NCI-H446 treated with DMSO at 0.1 percent for 48 hours (cell line): ENCODE measurements at regions not wholly inside any gene's neighbourhood (a gene's known extent, or its start where the extent isn't known, plus 50 kb on each side); places are given as distances from the start of the nearest gene placed in this dataset.

ENCODE experiments used
- DNase-seq: peaks from one replicate; lab custom pipeline; 2025; lab: John Stamatoyannopoulos, UW

DNA sequence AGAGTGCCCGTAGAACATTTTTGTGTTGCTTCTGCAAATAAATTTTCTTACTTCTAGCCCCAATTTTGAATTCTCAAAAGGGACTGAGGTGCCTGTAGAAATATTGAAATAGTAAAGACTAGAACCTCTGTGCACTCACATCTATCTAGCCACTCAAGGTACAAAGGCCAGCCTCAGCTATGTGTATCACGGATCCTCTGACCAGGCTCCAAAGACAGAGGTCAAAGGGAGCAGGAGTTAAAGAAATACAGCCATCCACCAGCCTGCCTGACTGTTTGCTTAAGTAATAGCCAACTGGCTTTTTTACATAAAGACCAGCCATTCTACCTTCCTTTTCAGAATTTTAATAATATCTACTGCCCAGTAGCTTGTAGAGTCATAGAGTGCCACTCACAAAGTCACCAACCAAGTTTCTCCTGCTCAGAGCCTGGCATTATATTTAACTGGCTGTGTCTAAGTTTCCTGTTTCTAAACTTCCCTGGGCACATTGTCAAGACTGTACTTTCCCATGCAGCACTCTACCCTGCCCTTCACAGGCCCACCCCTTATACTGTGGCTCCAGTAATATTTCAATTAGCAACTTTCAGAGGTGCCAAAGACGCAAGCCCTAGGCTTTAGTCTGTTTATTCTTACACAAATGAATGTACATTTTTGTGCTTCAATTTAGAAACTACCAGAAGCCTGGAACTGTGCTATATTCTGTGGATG, 338.3 kb upstream of the NT5C1B start:
- no peak for DNase-seq

DNA sequence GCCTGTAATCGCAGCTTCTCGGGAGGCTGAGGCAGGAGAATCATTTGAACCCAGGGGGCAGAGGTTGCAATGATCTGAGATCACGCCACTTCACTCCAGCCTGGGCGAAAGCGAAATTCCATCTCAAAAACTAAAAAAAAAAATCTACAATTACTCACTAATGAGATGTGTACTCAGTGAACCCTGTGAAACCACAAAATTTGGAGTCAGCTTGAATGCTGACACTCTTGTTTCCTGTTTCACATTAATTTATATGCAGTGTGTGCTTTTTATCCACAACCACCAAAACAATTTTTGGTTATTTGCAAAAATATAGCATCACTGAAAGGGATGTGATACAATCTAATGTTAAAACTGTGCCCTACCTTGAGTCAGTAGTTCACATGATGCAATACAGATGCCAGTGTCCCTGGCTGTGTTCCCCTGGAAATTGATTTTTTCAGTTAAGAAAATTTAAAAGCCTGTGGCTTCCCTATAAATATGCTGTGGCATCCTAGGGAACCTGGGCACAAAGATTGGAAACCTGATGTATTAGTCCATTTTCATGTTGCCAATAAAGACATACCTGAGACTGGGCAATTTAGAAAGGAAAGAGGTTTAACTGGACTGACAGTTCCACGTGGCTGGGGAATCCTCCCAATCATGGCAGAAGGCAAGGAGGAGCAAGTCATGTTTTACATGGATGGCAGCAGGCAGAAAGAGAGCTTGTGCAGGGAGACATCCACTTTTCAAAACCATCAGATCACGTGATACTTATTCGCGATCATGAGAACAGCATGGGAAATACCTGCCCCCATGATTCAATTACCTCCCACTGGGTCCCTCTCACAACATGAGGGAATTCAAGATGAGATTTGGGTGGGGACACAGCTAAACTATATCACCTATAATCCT, 337.5 kb upstream of the NT5C1B start:
- no peak for DNase-seq

DNA sequence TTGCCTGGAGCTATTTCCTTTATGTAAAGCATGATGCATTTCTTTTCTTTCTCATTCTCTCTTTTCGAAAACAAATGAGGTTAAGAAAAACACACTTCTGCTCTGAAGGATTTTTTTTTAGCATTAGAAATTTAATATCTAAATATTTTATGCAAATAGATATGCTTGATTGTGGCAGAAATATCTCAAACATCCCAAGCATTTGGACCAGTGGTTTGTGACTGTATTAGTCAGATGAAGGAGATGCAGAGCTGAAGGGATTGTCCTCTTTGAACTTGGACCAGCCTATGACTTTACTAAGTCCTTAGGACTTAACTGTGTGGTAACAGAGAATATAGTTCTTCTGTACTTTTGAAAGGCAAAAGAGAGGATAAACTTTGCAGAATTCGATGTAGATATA, 335.9 kb upstream of the NT5C1B start:
- DNase-seq = no peak

DNA sequence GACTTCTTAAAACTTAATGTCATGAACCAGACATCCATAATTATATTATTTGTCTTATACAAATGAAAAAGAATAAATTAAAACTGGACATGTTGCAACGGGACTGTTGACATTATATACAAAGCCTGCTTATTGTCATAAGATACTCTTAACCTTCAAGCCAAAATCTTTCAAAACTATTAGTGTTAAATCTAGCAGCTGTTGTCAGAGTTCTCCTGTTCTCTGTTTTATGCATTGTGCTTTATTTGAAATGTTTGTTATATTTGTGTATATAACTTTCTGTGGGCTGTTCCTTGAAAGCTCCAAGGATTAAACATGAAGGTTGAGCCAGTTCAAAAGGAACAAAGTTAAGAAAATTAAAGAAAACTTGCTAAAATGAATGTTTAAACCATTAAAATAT, 335.5 kb upstream of the NT5C1B start:
- no peak for DNase-seq

DNA sequence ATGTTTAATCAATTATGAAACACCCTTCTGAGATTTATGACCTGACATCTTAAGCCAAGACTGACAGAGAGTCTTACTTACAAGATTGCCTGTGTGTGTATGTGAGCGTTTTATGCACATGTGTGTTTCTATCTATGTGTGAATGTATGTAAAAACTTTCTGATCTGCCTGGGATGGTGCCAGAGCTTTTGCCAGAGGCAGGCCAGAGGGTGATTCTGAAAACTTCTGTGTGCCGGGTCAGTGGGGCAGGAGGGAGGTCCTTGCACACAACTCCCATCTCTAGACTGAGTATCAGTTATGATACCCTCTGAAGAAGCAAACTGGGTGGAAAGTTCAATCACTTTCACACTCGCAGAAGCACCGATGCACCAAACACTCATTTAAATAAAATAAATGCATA, 335.0 kb upstream of the NT5C1B start:
- DNase-seq = no peak

DNA sequence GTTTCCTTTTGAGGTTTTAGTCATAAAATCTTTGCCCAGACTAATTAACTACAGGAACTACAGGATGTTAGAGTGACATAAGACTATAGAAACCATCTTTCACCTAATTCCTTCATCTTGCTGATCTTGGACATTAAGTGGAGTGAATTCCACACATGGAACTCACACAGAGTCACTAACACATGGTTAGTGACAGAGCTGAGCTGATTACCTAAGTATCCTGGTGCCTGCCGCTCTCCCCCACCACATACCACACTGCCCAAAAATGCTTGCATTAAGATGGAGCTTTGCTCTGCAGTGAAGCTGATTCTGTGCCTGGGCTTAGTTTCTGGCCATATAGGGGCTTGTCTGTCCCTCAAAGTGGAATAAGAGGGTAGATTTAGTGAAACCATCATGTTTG, 332.9 kb upstream of the NT5C1B start:
- no peak for DNase-seq

DNA sequence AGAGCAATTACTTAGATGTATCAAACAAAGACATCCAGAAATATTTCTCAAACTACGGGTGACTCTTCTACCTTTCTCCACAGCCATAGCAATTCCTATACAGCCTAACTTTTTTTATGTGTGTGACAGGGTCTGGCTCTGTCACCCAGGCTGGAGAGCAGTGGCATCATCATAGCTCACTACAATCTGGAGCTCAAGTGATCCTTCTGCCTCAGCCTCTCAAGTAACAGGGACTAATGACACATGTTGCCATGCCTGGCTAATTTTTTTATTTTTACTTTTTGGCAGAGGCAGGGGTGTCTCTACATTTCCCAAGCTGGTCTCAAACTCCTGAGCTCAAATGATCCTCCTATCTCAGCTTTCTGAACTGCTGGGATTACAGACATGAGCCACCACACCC, 328.9 kb upstream of the NT5C1B start:
- DNase-seq = no peak

DNA sequence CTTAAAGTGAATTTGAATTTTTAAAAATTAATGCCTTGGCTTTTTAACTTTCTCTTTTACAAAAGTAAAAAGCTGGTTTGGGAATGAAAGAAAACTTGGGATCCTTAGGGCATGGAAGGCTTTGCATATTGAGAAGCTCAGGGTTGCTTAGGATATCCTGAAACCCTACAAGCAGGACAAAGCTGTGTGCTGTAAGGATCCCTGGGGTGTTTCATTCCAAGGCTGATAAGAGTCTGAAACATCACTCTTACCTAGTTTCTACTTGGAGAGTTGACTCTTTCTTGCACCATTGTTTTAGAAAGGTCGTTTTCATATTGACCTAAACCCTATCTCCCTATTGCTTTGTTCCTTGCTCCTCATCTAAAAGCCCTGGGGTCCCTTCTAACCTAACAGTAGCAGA, 325.9 kb upstream of the NT5C1B start:
- no peak for DNase-seq

DNA sequence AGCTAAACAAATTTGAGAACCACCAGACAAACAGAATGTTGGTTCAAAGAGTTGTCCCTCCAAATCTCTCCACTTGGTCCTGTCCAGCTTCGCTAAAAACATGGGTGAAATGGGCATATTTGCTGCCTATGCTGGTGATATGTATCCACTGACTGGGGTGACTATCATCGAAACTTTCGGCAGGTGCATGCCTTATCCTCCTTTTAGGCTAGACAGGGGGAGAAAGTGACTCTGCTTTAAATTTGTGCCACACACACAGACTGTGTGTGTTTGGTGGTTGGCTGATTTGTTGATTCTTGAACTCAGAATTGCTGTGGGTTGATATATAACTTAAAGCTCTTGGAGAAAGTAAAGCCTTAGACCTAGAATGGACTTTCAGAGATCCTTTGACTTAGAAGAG, 324.1 kb upstream of the NT5C1B start:
- DNase-seq = no peak

DNA sequence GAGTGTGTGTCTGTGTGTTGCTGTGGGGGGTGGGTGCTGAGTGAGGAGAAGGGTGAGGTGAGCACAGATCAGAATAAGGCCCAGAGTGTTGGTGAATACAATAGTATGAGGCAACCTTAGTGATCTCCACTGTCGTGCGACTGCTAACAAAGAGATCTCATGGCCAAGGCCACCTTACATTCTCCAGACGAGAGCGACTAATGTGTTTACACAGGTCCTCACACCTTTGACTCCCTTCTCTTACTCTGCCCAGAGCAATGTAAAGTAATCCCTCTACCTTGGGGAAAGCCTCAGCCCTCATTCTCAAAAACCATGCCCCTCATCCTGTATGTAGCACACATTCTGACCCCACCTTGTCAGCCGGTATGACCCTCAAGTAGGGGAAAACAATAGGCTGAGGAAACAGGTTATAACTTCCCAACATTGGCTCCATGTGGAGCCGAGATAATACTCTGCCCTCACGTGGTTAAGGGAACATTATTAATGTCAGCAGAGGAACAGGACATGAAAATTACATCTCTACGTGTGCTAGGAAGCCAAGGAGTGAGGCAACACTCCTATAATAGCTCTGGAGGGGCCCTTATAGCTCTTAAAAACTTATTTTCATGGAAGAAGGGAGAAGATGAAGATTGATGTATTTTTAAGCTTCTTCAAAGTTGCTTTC, 323.0 kb upstream of the NT5C1B start:
- no peak for DNase-seq

DNA sequence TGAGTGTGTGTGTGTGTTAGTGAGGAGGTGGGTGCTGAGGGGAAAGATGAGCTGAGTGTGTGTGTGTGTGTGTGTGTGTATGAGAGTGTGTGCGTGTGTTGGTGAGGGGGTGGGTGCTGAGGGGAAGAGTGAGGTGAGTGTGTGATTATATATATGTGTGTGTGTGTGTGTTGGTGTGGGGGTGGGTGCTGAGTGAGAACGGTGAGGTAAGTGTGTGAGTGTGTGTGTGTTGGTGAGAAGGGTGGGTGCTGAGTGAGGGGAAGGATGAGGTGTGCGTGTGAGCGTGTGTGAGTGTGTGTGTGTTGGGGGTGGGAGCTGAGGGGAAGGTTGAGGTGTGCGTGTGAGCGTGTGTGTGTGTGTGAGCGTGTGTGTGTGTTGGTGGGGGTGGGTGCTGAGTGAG, 322.0 kb upstream of the NT5C1B start:
- no peak for DNase-seq

DNA sequence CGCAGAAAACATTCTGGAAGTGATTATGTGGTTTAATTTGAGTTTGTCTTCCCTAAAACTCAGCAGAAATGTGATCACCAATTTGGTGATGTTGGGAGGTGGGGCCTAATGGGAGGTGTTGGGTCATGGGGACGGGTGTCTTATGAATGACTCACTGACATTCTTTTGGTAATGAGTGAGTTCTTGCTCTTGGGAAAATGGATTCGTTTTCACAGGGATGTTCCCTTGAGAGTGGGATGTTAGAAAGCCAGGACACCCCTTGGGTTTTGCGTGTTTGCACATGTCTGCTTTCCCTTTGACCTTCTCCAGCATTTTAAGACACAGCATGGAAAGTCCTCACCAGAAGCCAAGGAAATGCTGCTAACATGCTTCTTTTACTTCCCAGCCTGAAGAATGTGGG, 321.5 kb upstream of the NT5C1B start:
- DNase-seq = no peak

DNA sequence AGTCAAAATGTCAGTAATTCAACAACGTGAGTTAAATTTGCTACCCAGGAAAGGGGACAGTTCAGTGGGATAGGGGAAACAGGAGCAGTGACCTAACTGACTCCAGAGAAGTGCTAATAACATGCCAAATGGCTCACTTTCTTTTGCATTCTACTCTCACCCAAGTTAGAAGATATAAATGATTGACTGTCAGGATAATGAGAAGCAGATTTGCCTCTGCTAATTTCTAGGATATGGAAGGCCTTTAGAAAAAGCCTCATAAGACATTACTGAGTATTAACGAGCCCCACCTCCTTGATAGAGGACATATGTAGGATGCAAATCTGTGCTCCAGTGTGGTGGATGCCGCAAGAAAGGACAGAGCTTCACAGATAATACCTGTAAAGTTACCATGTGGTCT, 318.6 kb upstream of the NT5C1B start:
- DNase-seq = no peak

DNA sequence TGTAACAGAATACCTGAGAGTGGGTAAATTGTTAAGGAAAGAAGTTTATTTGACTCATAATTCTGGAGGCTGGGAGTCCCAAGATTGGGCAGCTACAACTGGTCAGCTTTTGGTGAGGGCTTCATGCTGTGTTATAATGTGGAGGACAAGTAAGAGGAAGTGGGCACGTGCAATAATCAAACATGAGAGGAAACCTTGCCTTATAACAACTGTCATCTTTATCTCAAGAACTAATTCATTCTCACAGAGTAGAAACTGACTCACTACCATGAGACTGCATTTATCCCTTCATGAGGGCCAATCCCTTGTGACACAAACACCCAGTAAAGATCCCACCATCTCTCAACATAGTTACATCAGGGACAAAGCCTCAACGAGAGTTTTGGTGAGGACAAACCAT, 318.1 kb upstream of the NT5C1B start:
- DNase-seq = no peak

DNA sequence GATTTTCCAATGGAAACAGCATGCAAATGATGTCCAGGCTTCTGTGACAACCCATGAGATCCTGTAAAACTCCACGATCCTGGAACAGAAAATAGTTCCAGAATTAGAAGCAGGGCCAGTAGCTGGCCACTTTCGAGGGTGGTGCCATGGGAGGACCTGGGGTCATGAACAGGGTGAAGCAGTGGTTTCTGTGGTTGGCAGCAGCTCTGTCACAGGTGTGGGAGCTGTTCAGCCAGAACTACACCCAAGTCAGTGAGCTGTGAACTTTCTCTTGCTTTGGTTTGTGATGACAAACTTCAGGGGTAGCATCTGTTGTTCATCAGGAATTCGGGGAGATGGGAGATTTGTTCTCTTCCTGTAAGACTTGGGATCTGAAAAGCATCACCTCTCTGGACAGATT, 314.4 kb upstream of the NT5C1B start:
- no peak for DNase-seq

DNA sequence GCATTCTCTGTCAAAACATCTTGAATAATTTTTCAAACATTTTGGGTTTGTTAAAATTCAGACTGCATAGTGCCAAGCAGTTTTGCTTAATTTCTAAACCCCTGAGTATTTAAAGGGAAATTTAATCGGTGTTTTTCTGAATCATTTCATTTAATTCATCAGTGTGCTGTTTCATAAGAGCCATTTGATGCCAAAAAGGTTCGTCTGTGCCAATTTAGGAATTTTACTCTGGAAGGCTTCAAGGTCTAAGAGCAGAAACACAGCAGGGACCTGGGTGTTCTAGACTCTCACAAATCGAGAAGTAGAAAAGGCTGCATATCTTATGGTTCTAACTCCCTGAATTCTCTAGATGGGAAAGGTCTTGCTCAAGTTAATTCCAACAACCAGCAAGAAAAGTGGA, 311.9 kb upstream of the NT5C1B start:
- DNase-seq = no peak

DNA sequence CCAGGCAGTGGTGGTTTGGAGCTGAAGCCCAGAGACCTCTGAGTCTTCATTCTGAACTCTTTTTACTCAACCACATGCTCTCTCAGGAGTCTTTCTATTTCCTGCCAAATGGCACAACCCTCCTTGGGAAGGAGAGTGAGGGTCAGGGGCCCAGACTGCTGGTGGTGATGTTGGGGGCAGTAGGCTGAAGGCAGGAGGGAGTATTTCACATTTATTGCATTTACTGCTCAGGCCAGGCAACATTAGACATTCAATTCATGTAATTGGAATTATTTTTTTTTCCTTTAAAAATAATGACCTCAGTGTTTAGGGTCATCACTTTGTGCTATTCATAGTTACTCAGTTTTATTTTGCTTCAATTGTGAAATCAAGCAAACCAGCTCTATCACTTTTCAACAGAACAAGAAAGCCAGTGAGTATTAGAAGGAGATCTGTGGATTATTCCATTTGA, 311.3 kb upstream of the NT5C1B start:
- DNase-seq = no peak

DNA sequence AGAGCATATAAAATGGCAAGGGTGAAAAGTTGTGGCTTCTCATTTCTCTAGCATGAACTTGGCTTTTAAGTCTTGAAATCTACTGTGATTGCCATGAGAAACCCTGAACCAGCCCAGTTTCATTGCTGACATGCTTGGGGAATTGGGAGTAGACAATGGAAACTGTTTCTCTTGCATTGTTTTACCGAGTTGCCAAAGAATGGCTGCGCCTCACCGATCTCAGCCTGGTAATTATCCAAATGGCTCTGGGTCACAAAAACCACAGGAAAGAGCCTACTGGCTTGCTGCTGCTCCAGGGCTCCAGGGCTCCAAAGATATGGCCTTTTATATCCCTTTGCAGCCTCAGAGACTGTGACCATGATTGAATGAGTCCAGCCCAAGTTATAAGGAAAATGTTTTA, 310.4 kb upstream of the NT5C1B start:
- no peak for DNase-seq

DNA sequence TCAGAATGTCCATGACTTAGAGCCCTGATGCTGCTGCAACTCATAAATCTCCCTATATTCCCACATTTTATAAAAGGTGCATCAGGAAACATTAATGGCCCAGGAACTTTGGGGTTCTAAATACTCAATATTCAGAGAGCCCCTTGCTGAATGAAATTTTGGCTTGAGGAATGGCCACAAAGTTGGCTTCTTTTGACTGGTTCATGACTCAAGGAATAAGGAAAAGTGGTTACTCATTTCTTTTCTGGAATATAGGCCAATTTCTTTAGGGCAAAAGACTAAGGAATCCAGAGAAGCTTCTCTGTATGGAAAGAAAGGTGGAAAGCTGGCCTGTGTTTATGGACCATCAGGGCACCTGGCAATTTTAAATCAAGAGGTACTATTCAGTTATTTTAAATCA, 308.9 kb upstream of the NT5C1B start:
- DNase-seq = no peak

DNA sequence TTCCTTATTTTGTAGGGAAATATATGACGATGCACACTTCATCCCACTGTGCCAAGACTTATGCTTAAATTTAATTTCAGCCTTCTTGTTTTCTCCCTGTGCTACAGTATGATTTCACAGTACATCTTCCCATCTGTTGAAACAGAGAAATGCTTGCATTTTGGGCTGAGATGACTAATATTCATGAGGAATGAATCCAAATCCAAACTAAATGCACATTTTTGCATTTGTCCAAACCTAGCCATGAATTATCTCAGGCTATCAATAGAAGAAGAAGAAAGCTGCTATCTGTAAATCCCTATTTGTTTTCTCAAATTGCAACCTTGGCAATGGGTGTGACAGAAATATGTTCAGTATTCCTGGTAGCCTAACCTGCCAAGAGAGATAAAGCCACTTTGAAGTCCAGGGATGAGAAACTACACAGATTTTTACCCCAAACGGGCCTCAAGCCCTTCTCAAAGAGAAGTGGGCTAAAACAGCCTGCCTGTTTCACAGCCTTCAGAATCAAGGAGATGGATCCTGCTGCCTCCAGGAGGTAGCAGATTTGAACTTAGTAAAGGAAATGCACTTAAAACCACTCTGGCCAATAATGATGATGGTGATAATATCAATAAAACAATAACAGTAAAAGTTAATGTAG, 306.9 kb upstream of the NT5C1B start:
- no peak for DNase-seq

DNA sequence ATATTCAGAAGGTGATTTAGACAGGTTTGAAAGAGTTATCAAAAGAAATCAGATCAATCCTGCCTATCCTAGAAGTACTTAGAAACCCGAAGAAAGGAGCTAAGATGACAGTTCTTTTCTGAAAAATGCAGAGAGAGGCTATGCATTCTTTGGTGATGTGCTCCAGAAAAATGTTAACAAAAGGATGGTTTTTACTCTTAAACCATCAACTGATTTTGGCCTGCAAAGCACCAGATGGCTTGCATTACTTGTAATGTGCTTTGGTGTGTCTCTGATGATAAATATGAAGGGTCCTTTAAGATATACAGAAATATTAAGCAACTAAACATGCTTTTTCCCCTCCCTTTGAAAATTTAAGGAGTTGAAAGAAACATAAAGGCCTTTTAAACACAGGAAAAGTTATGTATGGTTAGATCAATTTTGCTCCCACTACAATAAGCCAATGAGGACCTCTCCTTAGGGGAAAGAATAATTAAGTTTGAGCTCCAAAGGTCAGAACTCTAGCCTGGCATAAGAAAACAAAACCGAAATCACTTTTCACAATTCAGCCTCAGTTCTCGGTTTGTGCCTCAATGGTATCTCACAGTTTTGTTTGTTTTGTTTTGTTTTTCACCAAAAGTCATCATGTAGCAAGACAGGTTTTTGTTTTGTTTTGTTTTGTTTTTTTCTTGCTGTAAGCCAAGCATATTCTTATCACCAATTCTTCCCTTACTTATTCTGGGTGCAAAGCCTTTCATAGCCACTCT, 302.4 kb upstream of the NT5C1B start:
- DNase-seq = no peak
